ENCODE measurements at regions not wholly inside any gene's neighbourhood (a gene's known extent, or its start where the extent isn't known, plus 50 kb on each side); places are given as distances from the start of the nearest gene placed in this dataset.
A peak's percentile ranks its signal among the peaks of the same experiment; 100 is the strongest.

GRCh38 chr13:26989261-26989956 lies 182.2 kb downstream of the USP12 start:
- no peak for DNase-seq (ENCODE audit: low spot score)

GRCh38 chr13:26988059-26988769 lies 183.4 kb downstream of the USP12 start:
- no peak for DNase-seq (ENCODE audit: low spot score)

GRCh38 chr13:26987486-26988013 lies 184.1 kb downstream of the USP12 start:
- DNase-seq (ENCODE audit: low spot score): no peak

GRCh38 chr13:26985285-26985878 lies 186.2 kb downstream of the USP12 start:
- DNase-seq (ENCODE audit: low spot score): peak; percentile 82

GRCh38 chr13:26984337-26984736 lies 187.3 kb downstream of the USP12 start:
- no peak for DNase-seq (ENCODE audit: low spot score)

GRCh38 chr13:26983543-26984320 lies 187.9 kb downstream of the USP12 start:
- no peak for DNase-seq (ENCODE audit: low spot score)

- DNase-seq (ENCODE audit: low spot score): no peak
These were observed 191.2 kb downstream of the USP12 start for GRCh38 chr13:26980099-26981031.

GRCh38 chr13:26979334-26979733 lies 192.3 kb downstream of the USP12 start:
- DNase-seq (ENCODE audit: low spot score): no peak

- no peak for DNase-seq (ENCODE audit: low spot score)
These were observed 193.3 kb downstream of the USP12 start for GRCh38 chr13:26978081-26978860.

- DNase-seq (ENCODE audit: low spot score): no peak
These were observed 194.1 kb downstream of the USP12 start for GRCh38 chr13:26977541-26977940.

- DNase-seq (ENCODE audit: low spot score): no peak
These were observed 195.3 kb downstream of the USP12 start for GRCh38 chr13:26976313-26976712.

- DNase-seq (ENCODE audit: low spot score): no peak
These were observed 197.7 kb downstream of the USP12 start for GRCh38 chr13:26973946-26974345.

- no peak for DNase-seq (ENCODE audit: low spot score)
These were observed 198.3 kb downstream of the USP12 start for GRCh38 chr13:26973295-26973694.

GRCh38 chr13:26971990-26972887 lies 199.4 kb downstream of the USP12 start:
- no peak for DNase-seq (ENCODE audit: low spot score)

GRCh38 chr13:26968431-26969341 lies 202.9 kb downstream of the USP12 start:
- DNase-seq (ENCODE audit: low spot score): no peak

GRCh38 chr13:26967119-26968038 lies 204.2 kb downstream of the USP12 start:
- no peak for DNase-seq (ENCODE audit: low spot score)

- DNase-seq (ENCODE audit: low spot score): no peak
These were observed 204.9 kb downstream of the USP12 start for GRCh38 chr13:26966701-26967080.
